NCI-H774 (cell line): ENCODE measurements at regions not wholly inside any gene's neighbourhood (a gene's known extent, or its start where the extent isn't known, plus 50 kb on each side); places are given as distances from the start of the nearest gene placed in this dataset.
"Not testable (repeated sequence)": the region's sequence is repeated elsewhere in the genome, so short reads cannot be mapped to it uniquely, and the experiment has no call there.

Source experiments
- DNase-seq: peaks from one replicate; lab custom pipeline; 2025; lab: John Stamatoyannopoulos, UW

DNA sequence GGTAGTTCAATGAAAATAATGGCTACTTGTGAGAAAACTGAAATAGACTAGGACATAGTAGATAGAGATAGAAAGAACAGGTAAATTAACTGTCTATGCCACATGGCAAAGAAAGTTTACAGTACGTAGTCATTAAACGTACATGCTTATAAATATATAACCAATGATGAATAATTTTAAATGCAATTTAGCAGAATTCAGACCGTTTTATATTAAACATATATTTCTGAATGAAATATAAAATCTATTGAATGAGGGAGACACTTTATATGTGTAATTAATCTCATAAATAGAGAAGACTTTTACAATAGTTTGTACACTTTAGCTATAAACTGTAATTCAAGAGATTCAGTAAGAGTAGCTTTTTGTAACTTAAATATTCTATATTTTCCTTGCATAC lies 124.4 kb upstream of the VPREB1 start:
- no peak for DNase-seq

DNA sequence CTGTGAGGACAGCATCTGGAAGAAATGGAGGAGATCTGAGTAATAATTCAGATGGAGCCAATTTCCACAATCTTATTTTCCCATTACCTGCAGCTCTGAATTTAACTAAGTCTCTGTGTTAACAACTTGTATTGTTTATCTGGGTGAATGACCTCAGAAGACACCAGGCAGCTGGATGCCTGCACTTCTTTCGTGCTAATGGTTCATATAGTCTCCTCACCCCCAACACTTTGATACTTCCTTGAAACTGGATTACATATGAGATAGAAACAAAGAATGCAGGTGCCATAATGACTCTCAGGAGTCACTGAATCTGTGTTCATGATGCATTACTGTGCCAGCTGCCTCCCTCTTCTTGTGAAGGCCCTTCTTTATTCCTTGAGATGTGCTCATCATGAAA lies 125.6 kb upstream of the VPREB1 start:
- no peak for DNase-seq

DNA sequence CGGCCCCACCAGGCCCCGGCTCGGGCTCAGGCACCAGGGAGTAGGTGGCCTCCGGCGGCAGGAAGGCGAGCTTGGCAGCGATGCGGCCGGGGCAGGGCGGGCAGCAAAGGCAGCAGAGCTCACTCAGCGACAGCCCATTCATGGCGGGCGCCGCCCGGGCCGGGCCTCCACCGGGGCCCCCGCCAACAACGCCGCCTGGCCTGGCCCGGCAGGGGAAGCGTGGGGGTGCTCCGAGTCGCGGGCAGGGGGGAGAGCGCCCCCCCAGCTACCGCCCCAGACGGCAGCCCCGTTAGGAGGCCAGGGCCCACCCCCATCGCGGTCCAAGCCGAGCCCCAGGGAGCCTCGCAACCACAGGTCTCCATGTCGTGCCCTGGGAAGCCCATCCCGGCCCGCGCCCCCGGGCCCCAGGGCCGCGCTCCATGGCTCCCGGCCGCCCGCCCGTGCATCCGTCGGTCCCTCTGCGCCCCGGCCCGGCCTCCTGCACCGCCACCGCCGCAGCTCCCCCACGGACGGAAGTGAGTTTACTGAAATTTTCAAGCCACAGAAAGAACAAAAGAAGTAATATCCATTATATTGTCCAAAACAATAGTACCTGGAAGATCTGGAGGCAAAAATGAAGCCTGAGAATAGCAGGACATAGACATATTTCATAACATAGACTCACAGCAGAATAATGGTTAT lies 126.6 kb upstream of the VPREB1 start:
- not testable (repeated sequence) for DNase-seq

DNA sequence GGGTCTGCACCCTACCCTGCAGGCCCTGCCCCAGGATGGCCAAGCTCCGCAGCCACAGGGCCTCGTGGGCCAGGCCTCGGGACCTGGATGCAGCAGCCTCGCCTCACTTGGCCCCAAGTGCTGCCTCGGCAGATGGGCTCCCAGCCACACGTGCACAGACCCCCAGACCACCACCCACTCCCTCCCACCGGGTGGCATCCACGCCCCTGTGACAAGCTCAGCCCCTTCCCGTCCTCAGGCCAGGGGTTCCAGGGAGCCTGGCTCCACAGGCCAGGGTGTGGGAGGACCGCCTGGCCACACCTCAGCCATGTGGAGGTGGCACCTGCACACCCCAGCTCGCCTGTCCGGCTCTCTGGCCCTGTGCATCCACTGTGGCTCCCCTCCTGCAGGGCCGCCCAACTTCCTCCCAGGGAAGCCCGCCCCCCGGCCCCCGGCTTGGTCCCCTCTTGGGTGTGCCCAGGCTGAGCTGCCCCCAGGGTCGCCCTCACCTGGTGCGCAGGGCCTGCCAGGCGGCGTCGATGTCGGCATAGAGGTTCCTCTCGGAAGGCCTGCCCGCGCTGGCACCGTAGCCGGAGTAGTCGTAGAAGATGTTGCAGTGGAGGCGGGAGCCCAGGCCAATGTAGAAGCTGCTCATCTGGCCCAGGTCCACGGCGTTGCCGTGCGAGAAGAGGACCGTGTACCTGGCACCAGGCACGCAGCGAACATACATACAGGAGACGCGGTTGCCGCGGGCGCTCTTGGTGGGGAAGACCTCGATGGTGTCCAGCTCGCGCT lies 127.4 kb upstream of the VPREB1 start:
- not testable (repeated sequence) for DNase-seq

DNA sequence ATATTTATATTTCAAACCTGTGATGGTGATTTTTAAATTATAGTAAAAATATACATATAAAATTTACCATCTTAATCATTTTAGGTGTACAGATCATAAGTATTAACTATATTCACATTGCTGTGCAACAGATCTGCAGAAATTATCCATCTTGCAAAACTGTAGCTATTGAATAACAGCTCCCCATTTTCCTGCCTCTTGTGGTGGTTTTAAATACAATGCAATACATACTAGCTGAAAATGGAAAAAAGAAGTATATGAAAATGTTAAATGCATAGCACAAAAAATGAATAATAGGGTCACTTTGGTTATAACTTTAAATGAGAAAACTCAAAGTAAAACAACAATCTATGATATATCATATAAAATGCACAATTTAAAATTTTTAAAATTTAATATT lies 130.9 kb upstream of the VPREB1 start:
- no peak for DNase-seq

DNA sequence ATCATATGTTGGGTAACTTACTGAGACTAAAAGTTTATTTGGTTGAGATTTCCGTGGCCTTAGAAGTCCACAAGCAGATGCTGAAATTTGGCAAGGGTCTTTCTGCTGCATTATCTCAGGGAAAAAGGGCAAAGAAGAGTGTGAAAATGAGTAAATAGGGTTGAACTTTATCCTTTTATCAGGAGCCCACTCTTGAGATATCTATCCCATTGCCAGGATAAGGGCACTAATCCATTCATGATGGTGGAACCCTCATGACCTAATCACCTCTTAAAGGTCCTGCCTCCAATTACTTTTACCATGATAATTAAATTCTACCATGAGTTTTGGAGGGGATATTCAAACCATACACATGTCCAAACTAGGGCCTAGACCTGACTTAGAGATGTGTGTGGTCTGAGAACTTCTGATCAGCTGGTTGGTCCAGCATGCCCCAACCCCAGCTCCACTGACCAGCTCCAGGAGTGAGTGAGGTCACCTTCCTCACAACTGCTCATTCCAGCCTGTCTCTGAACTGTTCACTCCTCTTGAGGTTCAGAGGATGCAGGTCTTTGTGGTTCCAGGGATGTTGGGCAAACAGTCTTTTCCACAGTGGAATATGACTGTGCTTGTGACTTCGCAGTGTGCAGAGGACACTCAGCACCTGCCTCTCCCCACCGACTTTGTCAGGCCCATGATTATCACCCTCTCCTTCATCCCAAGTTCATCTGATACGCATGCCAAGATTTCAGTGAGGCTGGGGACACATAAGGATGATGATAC lies 130.1 kb upstream of the TOP3B start:
- DNase-seq, result no peak

DNA sequence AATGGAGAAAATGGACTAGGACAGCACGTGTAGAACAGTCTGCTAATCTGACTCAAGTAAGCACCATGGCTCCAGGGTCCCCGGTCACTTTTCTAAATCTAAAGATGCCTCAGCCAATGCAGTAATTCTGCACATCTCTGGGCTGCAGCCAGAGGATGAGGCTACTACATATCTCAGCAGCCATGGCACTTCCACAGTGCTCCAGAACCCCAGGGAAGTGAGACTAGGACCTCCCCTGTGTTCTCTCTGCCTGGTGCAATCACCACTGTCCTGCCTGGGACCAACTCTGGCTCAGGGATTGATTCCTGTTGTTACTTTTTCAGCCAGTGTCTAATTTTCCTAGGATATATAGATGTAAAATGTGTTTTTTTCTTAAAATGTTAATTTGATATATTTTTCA lies 129.4 kb upstream of the TOP3B start:
- DNase-seq, result no peak

DNA sequence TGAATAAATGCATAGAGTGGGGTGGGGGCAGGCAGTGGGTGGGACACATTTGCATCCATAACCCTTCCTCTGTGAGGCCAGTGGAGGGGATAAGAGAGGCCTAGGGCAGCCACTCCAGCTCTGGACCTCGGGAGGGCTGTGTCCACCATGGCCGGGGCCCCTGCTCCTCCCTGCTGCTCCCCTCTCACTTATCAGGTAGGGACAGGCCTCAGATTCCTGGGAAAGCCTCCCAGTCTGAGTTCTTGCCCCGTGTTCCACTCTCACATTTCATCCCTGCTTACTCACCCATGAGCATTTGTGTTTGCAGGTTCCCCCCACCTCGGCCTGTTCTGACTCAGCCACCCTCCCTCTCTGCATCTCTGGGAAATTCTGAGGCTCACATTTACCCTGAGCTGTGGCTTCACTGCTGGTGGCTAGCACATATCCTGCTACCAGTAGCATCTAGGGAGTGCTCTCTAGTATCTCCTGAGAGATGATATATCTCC lies 128.7 kb upstream of the TOP3B start:
- no peak for DNase-seq

DNA sequence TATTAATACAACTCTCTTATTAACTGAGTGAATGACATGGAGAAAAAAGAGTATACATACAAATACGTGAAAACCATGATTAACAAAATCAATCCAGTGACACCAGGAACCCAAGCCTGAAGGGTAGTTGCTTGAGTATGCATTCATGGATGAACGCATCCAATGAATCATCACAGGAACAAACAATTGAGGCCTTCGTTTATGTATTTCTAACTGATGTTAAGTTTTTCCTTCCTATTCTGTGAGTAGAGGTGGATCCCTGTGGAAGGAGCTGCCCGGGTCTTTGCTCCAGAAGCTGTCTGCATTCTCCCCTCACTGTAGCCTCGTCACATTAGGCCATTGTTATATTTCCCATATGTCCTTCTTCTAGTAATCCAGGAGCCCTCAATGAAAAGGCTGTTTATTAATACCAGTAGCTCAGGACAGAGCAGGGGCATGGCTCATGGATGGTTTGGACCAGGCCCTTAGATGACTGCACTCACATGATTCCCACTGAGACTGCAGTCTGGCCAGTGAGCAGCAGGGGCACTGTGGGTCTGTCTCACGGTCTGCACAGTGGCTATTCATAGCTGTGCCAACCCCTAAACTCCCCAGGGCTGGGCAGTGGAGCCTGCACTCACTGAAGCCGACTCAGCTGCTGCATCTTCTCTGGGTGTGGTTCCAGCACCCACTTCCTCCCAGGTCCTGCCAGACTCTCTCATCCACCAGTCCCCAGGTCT lies 128.1 kb upstream of the TOP3B start:
- DNase-seq, result no peak

DNA sequence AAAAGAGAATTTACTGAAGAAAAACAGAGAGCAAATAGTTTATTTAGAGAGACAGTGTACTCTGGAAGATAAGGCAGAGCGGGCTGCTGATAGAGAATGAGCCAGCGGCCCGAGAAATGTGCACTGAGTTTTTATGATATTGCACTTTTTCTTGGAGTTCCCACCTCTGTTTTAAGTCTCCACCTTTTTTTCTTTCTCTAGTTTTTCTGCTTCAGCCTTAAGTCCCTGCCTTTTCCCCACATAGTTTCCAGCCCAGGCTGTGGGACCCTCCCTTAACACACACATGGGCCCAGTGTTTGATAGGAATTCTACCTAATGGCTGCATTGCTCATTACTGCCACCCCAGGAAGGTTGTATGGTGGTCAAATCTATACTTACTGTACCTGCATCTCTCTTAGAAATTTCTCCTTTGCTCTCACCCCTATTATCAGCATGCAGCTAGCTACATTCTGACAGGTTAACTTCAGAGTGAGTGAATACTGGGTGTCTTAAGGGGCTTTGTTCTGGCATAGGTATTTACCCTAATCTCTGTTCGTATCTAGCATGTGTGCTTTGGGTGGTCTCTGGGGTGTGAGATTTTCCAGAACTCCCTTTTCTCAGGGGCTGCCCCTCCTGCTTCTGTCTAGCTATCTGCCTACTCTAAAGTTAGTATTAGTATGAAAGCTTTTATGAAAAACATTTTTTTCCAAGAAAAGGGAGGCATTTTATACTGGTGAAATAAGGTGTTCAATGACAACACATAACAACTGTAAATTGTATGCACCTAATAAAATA lies 127.3 kb upstream of the TOP3B start:
- DNase-seq, result no peak

DNA sequence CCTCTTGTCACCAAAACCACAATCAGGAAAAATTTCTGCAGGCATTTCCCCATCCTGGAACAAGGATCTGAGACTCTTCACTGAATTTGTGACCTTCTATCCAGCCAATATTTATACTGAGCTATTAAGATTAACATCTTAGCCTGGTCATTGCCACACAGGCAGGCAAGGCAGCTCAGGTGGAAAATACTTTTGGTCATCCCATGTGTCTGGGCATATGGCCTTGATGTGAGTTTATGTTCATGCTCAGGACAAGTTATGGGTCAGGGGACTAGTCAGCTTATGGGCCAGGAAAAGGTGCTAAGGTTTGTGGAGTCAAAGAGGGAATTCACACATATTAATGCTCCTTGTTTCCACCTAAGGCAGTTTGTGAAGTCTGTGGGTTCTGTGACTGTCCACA lies 124.3 kb upstream of the TOP3B start:
- no peak for DNase-seq

DNA sequence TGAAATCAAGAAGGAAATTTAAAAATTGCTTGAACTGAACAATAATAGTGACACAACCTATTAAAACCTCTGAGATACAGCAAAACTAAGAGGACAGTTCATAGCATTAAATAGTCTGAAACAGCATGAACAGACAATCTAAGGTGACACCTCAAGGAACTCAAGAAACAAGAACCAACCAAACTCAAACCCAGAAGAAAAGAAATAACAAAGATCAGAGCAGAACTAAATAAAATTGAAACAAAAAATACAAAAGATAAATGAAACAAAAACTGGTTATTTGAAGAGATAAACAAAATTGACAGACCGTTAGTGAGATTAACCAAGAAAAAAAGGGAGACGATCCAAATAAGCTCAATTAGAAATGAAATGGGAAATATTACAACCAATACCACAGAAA lies 122.8 kb upstream of the TOP3B start:
- DNase-seq, result no peak

DNA sequence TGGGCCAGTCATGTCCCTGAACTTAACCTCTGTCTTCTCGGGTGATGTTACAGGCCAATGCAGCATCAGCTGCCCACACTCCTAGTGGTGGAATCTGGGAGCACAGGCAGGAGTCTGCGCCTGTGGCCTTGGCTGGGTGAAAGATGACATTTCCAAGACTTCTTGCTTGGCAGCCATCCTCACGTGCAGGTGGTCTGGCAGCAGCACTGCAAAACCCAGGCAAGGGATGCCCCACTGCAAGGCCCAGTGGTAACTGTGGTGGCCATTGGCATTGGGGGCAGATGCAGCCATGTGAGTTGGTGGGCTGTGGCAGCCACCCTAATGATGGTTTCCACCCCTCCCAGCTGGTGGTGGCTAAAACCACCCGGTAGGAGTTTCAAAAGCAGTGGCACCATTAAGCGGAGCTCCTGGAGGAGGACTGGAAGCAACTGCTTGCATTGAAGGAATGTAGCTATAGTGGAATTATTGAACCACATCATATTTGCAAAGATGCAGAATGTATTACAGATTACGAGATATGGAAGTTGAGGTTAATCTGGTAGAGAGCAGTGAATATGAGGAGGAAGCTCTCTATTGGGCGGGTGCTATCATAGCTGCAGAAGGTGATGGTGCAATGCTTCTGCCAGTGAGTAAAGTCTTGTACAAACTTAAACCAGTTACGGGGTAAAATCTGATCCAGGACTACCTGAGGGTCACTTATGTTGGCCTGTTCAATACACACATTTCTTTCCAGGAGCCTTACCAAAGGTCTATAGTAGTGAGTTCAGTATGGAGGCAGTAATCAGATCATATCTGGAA lies 120.7 kb upstream of the TOP3B start:
- DNase-seq, result no peak

DNA sequence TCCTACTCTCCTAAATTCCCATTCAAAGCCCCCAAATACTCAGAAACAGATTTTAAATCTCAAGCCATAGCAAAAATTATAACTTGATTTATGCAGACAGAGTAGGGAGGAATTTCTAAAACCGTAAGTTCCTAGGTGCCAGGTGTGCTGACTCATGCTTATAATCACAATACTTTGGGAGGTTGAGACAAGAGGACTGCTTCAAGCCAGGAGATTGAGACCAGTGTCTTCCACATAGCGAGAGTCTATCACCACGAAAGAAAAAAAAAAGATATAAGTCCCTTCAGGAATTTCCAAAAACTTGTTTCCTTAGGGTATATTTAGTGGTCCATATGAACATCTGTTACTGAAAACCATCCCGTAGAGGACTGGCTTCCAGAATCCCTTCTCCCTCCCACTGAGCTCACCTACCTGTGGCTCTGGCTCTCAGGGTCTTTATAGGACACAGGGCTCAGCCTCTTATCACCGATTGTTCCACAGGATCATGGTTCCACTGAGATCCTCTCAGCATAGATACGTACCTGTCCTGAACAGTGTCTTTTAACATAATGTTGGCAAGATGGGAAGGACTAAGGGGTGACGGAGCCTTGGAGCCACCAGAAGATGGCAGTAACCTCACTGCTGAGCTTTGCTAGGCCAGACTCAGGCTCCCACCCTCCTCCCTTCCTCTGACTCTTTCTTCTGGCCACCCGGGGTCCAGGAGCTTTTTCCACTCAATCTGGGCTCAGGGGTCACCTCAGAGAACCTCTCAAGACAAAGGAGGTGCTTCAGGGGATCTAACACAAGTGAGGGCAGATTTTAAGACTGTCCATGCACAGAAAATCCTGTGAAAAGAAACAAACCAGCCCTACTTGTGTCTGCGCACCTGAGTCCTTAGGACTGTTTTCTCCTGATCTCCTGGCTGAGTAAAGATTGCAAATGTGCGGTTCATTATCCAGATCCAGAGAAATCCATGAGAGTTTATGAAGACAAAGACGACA lies 117.5 kb upstream of the TOP3B start:
- DNase-seq, result no peak

DNA sequence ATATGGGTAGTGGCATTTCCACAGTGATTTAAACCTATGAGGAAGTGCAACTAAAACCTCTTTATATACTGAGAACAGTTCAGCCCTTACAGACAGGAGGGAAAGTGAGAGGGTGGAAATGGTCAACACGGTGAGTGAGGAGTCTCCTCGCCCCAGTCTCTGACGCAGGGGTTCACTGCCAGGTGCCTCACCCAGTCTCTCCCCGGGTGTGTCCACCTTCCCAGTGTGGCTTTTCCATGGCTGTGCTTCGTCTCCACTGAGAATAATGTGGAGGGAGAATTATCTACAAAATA lies 116.6 kb upstream of the TOP3B start:
- no peak for DNase-seq

DNA sequence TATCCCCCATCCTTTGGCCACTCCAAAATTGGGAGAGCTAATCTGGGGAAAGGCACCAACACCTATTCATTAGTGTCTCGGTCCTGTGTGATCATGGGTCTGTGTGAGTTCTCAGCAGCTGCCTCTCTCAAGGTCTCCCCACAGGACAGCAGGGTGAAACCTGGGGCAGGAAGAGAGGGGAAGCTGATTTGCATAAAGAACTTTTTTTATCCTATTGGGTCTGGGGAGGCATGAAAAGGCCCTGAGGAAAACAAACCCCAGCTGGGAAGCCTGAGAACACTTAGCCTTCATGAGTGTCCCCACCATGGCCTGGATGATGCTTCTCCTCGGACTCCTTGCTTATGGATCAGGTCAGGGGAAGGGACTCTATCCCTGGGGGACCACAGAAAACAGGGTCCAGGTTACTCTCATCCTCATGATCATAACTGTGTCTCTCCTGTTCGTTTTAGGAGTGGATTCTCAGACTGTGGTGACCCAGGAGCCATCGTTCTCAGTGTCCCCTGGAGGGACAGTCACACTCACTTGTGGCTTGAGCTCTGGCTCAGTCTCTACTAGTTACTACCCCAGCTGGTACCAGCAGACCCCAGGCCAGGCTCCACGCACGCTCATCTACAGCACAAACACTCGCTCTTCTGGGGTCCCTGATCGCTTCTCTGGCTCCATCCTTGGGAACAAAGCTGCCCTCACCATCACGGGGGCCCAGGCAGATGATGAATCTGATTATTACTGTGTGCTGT lies 116.0 kb upstream of the TOP3B start:
- no peak for DNase-seq

DNA sequence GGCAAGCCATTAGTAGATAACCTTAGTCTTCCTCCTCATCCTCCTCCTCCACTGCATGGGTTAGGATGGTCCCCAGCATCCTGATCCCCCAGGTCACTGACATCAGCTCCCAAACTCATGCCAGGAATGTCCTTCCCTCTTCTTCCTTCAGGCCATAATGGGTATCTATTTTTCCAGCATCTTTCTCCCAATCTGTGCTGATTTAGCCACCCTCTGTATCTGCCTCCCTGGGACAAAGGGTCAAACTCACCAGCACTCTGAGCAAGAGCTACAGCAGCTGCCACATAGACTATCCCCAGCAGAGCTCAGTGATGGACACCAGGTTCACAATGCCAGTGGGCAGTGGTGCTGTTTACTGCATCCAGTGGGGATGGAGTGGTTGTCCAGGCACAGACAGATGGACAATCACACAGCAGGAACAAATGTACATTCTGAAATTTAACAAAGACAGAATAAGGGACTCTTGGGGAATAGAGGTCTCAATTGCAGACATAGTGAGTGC lies 115.2 kb upstream of the TOP3B start:
- DNase-seq, result no peak

DNA sequence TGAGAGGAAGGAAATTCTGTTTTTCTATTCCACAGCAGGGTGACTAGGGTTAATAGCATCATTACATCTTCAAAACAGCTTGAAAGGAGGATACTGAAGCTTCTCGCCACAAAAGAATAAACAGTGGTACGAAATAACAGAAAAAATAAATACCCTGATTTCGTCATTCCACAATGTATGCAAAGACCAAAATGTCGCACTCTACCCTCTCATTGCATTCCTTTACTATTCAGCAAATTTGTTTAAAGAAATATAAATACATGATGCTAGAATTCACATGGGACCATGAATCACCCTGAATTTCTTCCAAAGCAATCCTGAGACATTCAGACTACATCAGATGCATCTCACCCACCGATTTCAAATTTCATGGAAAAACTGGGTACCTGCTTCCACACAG lies 112.3 kb upstream of the TOP3B start:
- no peak for DNase-seq

DNA sequence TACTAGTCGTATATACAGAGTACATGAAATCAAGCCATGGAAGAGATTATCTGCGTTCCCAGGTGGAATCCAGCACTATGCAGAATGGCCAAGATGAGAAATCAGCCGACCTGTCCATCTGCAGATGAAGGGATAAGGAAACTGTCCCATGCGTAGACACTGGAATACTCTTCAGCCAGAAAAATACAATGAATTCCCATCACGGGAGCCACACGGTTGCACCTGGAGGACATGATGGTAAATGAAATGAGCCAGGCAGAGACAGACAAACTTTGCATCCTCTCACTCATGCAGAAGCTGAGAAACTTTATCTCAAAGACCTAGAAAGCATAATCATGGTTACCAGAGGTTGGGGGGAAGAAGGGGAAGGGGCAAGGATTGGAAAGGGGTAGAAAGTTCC lies 111.9 kb upstream of the TOP3B start:
- DNase-seq, result no peak
